DOHH2 (cell line): ENCODE measurements at regions not wholly inside any gene's neighbourhood (a gene's known extent, or its start where the extent isn't known, plus 50 kb on each side); places are given as distances from the start of the nearest gene placed in this dataset.

Source experiments
- H3F3A ChIP-seq: fragments of 200-600 bp; sonication (generic), shearing (Covaris generic); 2 replicates; pipeline ENCODE4 v1.6.0; 2016; ENCODE audit warnings: antibody characterized with exemption, mild to moderate bottlenecking; ENCODE audit not compliant: control insufficient read depth, insufficient read depth
- H3K27ac ChIP-seq: fragments of 200-600 bp; sonication (generic); 2 replicates; pipeline ENCODE4 v1.5.1; 2014; ENCODE audit warnings: low read depth, mild to moderate bottlenecking, low read length, moderate library complexity
- H3K27me3 ChIP-seq: fragments of 200-600 bp; sonication (generic); 2 replicates; pipeline ENCODE4 v1.6.1; 2014; ENCODE audit warnings: mild to moderate bottlenecking, low read length, mixed read lengths; ENCODE audit not compliant: control insufficient read depth
- H3K36me3 ChIP-seq: fragments of 200-600 bp; sonication (generic); 2 replicates; pipeline ENCODE4 v1.6.1; 2014; ENCODE audit warnings: mild to moderate bottlenecking, low read length, moderate library complexity, mixed read lengths; ENCODE audit not compliant: control insufficient read depth
- H3K4me1 ChIP-seq: fragments of 200-600 bp; sonication (generic); 2 replicates; pipeline ENCODE4 v1.6.1; 2014; ENCODE audit warnings: mild to moderate bottlenecking, low read length, mixed read lengths; ENCODE audit not compliant: control insufficient read depth
- H3K4me2 ChIP-seq: fragments of 200-600 bp; sonication (generic); 2 replicates; pipeline ENCODE4 v1.6.0; 2014; ENCODE audit warnings: mild to moderate bottlenecking, low read length, moderate library complexity
- H3K4me3 ChIP-seq: fragments of 200-600 bp; sonication (generic); 2 replicates; pipeline ENCODE4 v1.5.1; 2014; ENCODE audit warnings: mild to moderate bottlenecking, low read length, mixed read lengths
- H3K79me2 ChIP-seq: fragments of 200-600 bp; sonication (generic); 2 replicates; pipeline ENCODE4 v1.6.1; 2014; ENCODE audit warnings: mild to moderate bottlenecking, low read length, mixed read lengths; ENCODE audit not compliant: control insufficient read depth
- H3K9me2 ChIP-seq: fragments of 200-600 bp; sonication (generic); replicated peaks from 2 replicates; pipeline ENCODE4 v1.6.1; 2014; ENCODE audit warnings: mild to moderate bottlenecking, low read length, mixed read lengths; ENCODE audit not compliant: control insufficient read depth
- H3K9me3 ChIP-seq: fragments of 200-600 bp; sonication (generic); 2 replicates; pipeline ENCODE4 v1.6.1; 2014; ENCODE audit warnings: antibody characterized with exemption, low read length, mixed read lengths; ENCODE audit not compliant: control insufficient read depth, insufficient read depth
- H4K20me1 ChIP-seq: fragments of 200-600 bp; sonication (generic); 2 replicates; pipeline ENCODE4 v1.6.0; 2014; ENCODE audit warnings: low read depth, mild to moderate bottlenecking, antibody characterized with exemption, low read length, moderate library complexity; ENCODE audit not compliant: control insufficient read depth, insufficient read depth
- CTCF ChIP-seq: fragments of 200-600 bp; sonication (generic); IDR thresholded peaks from one replicate; pipeline ENCODE4 v1.5.1; 2014; ENCODE audit warnings: antibody characterized with exemption, mild to moderate bottlenecking, low read depth, low read length; ENCODE audit not compliant: poor library complexity, severe bottlenecking
- EZH2phosphoT487 ChIP-seq: fragments of 200-600 bp; sonication (generic); IDR thresholded peaks from 2 replicates; pipeline ENCODE4 v1.6.1; 2017; ENCODE audit warnings: borderline replicate concordance, mild to moderate bottlenecking, antibody characterized with exemption, low read length, moderate library complexity, mixed read lengths

GRCh38 chr2:62309465-62310091 lies 113.7 kb downstream of the B3GNT2 start:
- Histone ChIP-seq H3K4me1 (peaks cover 6% of the 10 kb centered on the region; the same call in 1 of the 2 replicates), H3K27ac (no peak overlapping the region), H3K9me3 (no peaks in the 10 kb centered on the region), H3K79me2 (no peaks in the 10 kb centered on the region), H3K4me2 (no peak overlapping the region), H3F3A (no peaks in the 10 kb centered on the region), H3K36me3 (no peaks in the 10 kb centered on the region), H3K27me3 (no peaks in the 10 kb centered on the region; the same call in 1 of the 2 replicates), H3K4me3 (no peak overlapping the region), H4K20me1 (no peaks in the 10 kb centered on the region), H3K9me2 (no peaks in the 10 kb centered on the region)
- TF ChIP-seq EZH2phosphoT487 (no peak), CTCF (no peak)

- no peak overlapping the region for H3K27ac ChIP-seq
- TF ChIP-seq EZH2phosphoT487 (no peak), CTCF (no peak)
Measured at GRCh38 chr2:62309081-62309464, 113.2 kb downstream of the B3GNT2 start.

GRCh38 chr2:62307469-62308389 lies 111.8 kb downstream of the B3GNT2 start:
- H3K9me2 ChIP-seq: no peaks in the 10 kb centered on the region
- no peaks in the 10 kb centered on the region for H3K79me2 ChIP-seq
- no peak overlapping the region for H3K27ac ChIP-seq
- H3F3A ChIP-seq: no peaks in the 10 kb centered on the region
- H3K4me1 ChIP-seq: peaks cover 6% of the 10 kb centered on the region; the same call in 1 of the 2 replicates
- H3K9me3 ChIP-seq: no peaks in the 10 kb centered on the region
- no peak for TF ChIP-seq CTCF
- no peak for TF ChIP-seq EZH2phosphoT487
- no peak overlapping the region for H3K4me2 ChIP-seq
- no peaks in the 10 kb centered on the region for H3K36me3 ChIP-seq
- H3K4me3 ChIP-seq: no peak overlapping the region
- H3K27me3 ChIP-seq: peaks cover 6% of the 10 kb centered on the region; the same call in 1 of the 2 replicates
- H4K20me1 ChIP-seq: no peaks in the 10 kb centered on the region

More at GRCh38 chr2:62309081-62309464, 113.2 kb downstream of the B3GNT2 start:
- Histone ChIP-seq H3K79me2 (no peaks in the 10 kb centered on the region), H3K4me1 (peaks cover 6% of the 10 kb centered on the region; the same call in 1 of the 2 replicates), H3K9me3 (no peaks in the 10 kb centered on the region), H3K4me3 (no peak overlapping the region), H3K27me3 (peaks cover 3% of the 10 kb centered on the region; the same call in 1 of the 2 replicates), H3K36me3 (no peaks in the 10 kb centered on the region), H3K4me2 (no peak overlapping the region), H3K9me2 (no peaks in the 10 kb centered on the region), H4K20me1 (no peaks in the 10 kb centered on the region), H3F3A (no peaks in the 10 kb centered on the region)
